A673 (cell line): ENCODE measurements at regions not wholly inside any gene's neighbourhood (a gene's known extent, or its start where the extent isn't known, plus 50 kb on each side); places are given as distances from the start of the nearest gene placed in this dataset.

Experiments
- BruUV-seq: library from RNA; stranded (reverse); fragments of 400-500 nt; replicated peaks from 2 replicates; lab custom pipeline; 2021; lab: Mats Ljungman, UMichigan
- CTCF ChIA-PET: fragments of 300-600 bp; sonication (Branson Sonifier 250); formaldehyde crosslinking; loops from one replicate; lab custom pipeline; 2022; ENCODE audit warnings: antibody characterized with exemption; lab: Charles Lee
- POLR2A ChIA-PET: fragments of 300-600 bp; sonication (Branson Sonifier 250); formaldehyde crosslinking; loops from one replicate; lab custom pipeline; 2022; ENCODE audit warnings: antibody characterized with exemption; ENCODE audit not compliant: low non-redundant PET; lab: Charles Lee
- DNase-seq: peaks from one replicate; pipeline ENCODE4 v3.0.0-alpha.2; 2015; ENCODE audit warnings: low spot score
- H3K27ac ChIP-seq: fragments of 200-600 bp; sonication (generic); 2 replicates; pipeline ENCODE4 v1.5.1; 2016; ENCODE audit warnings: mixed run types, low read depth, mild to moderate bottlenecking, mixed read lengths, antibody characterized with exemption, low read length; ENCODE audit not compliant: poor library complexity, severe bottlenecking
- H3K27me3 ChIP-seq: fragments of 200-600 bp; sonication (generic); replicated peaks from 2 replicates; pipeline ENCODE4 v1.6.1; 2017; ENCODE audit warnings: mixed run types, low read depth, mild to moderate bottlenecking, mixed read lengths, antibody characterized with exemption, low read length; ENCODE audit not compliant: insufficient read depth, poor library complexity
- H3K36me3 ChIP-seq: fragments of 200-600 bp; sonication (generic); 2 replicates; pipeline ENCODE4 v1.6.1; 2016; ENCODE audit warnings: mixed run types, mild to moderate bottlenecking, mixed read lengths, antibody characterized with exemption, low read length; ENCODE audit not compliant: insufficient read depth, poor library complexity, severe bottlenecking
- H3K4me1 ChIP-seq: fragments of 200-600 bp; sonication (generic); 2 replicates; pipeline ENCODE4 v1.6.1; 2017; ENCODE audit warnings: mixed run types, mild to moderate bottlenecking, mixed read lengths, antibody characterized with exemption, low read length; ENCODE audit not compliant: insufficient read depth, poor library complexity, severe bottlenecking
- H3K4me3 ChIP-seq: fragments of 200-600 bp; sonication (generic); 2 replicates; pipeline ENCODE4 v1.5.1; 2016; ENCODE audit warnings: low read depth, mixed run types, mild to moderate bottlenecking, mixed read lengths, low read length; ENCODE audit not compliant: poor library complexity, severe bottlenecking
- H3K9me3 ChIP-seq: fragments of 200-600 bp; sonication (generic); 2 replicates; pipeline ENCODE4 v1.6.1; 2016; ENCODE audit warnings: mixed run types, low read depth, mild to moderate bottlenecking, mixed read lengths, antibody characterized with exemption, low read length; ENCODE audit not compliant: poor library complexity, severe bottlenecking
- EZH2 ChIP-seq: fragments of 200-600 bp; sonication (generic); IDR thresholded peaks from 2 replicates; pipeline ENCODE4 v1.6.1; 2017; ENCODE audit warnings: borderline replicate concordance, low read depth, mild to moderate bottlenecking, mixed read lengths, antibody characterized with exemption, low read length; ENCODE audit not compliant: poor library complexity, severe bottlenecking
- intact Hi-C: fragments of 100-400 bp; cut with micrococcal nuclease; formaldehyde crosslinking; loops from one replicate; pipeline ENCODE4 v1.10.0; 2022; ENCODE audit not compliant: unreplicated experiment
- TF ChIP-seq, protein P1 (sequence below): fragments of 300-800, 200-600 bp; sonication (generic); conservative IDR thresholded peaks from 2 replicates; pipeline ENCODE4 v1.5.1; 2017; ENCODE audit warnings: low read depth, mild to moderate bottlenecking, antibody characterized with exemption, low read length, moderate library complexity, mixed read lengths

DNA sequence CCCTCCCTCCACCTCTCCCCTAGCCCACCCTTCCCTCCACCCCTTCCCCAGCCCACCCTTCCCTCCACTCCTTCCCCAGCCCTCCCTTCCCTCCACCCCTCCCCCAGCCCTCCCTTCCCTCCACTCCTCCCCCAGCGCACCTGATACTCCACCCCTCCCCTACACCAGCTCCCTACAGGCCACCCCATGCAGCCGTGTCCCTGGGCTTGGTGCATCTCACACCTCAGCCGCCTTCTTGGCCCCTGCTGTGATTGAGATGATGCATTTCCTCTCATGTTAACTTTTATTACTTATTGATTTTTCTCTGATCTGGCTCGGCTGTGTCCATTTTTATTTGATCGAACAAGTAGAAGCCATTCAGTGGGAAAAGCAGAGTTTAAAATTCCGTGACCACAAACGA, 243.8 kb downstream of the MATN1 start:
- BruUV-seq = no TSS peak
- Histone ChIP-seq H3K4me3 (no peak overlapping the region), H3K27me3 (no peaks in the 10 kb centered on the region), H3K4me1 (no peaks in the 10 kb centered on the region), H3K27ac (no peak overlapping the region), H3K9me3 (peaks cover 23% of the 10 kb centered on the region), H3K36me3 (no peaks in the 10 kb centered on the region)
- no peak for DNase-seq
- POLR2A ChIA-PET = no interaction called here
- intact Hi-C loops = no loop called here
- CTCF ChIA-PET = no interaction called here
- no peak for TF ChIP-seq EZH2
- TF ChIP-seq, protein P1, sequence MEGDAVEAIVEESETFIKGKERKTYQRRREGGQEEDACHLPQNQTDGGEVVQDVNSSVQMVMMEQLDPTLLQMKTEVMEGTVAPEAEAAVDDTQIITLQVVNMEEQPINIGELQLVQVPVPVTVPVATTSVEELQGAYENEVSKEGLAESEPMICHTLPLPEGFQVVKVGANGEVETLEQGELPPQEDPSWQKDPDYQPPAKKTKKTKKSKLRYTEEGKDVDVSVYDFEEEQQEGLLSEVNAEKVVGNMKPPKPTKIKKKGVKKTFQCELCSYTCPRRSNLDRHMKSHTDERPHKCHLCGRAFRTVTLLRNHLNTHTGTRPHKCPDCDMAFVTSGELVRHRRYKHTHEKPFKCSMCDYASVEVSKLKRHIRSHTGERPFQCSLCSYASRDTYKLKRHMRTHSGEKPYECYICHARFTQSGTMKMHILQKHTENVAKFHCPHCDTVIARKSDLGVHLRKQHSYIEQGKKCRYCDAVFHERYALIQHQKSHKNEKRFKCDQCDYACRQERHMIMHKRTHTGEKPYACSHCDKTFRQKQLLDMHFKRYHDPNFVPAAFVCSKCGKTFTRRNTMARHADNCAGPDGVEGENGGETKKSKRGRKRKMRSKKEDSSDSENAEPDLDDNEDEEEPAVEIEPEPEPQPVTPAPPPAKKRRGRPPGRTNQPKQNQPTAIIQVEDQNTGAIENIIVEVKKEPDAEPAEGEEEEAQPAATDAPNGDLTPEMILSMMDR = no peak

DNA sequence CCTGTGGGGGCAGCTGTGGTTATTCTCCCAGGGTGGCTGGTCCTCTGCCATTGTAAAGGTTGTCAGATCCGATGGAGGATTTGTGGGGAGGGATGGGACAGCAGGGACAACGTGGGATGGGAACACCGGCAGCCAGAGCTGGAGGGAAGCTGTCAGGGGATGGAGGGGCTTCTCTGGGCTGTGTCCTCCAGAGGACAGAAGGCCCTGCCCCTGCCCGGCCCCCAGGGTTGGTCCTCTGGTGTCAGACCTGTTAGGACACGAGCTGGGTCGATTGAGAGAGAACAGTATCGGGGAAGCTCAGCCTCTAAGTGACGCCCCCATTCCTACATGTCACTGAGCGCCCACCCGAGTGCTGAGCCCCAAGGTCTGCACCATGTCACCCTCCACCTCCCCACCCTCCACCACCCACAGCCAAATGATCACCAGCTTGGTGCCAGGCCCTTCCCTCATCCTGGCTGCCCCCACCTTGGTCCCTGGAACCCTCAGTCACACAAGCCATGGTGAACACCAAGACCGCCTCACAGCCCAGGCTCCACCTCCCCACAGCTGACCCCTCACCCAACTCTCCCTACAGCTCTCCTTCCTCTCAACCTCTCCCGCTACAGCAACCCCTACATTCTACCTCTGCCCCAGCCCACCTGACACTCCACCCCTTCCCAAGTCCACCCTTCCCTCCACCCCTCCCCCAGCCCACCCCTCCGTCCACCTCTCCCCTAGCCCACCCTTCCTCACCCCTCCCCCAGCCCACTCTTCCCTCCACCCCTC, 244.4 kb downstream of the MATN1 start:
- no TSS peak for BruUV-seq

DNA sequence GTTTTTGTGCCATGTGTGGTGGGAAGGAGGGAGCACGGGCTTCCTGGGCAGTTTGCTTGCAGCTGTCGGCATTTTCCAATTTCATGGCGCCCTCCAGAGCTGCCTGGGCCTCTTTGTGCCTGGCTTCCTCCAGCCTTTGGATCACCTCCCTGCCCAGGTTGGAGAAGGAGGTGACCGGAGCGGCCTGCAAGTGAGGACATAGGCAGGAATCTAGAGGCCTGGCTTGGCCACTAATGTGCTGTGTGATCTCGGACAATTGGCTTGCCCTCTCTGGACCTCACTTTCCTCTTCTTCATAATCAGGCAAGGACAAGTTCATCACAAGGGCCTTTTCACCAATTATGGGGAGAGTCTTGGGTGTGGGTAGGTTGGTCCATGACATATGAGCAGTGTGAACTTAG, 245.1 kb downstream of the MATN1 start:
- H3K4me3 ChIP-seq = no peak overlapping the region
- CTCF ChIA-PET = no interaction called here
- POLR2A ChIA-PET = no interaction called here
- H3K4me1 ChIP-seq = no peaks in the 10 kb centered on the region
- TF ChIP-seq, protein P1 = no peak
- TF ChIP-seq EZH2 = no peak
- DNase-seq = no peak
- BruUV-seq = no TSS peak
- H3K36me3 ChIP-seq = no peaks in the 10 kb centered on the region
- intact Hi-C loops = no loop called here
- no peaks in the 10 kb centered on the region for H3K27me3 ChIP-seq
- H3K27ac ChIP-seq = no peak overlapping the region
- peaks cover 23% of the 10 kb centered on the region for H3K9me3 ChIP-seq

More for the DNA sequence above, 244.4 kb downstream of the MATN1 start:
- CTCF ChIA-PET = no interaction called here
- no peak overlapping the region for H3K4me3 ChIP-seq
- no peak overlapping the region for H3K27ac ChIP-seq
- H3K9me3 ChIP-seq = peaks cover 23% of the 10 kb centered on the region
- POLR2A ChIA-PET = no interaction called here
- intact Hi-C loops = no loop called here
- no peak for DNase-seq
- H3K27me3 ChIP-seq = no peaks in the 10 kb centered on the region
- TF ChIP-seq EZH2 = no peak
- TF ChIP-seq, protein P1 = no peak
- no peaks in the 10 kb centered on the region for H3K4me1 ChIP-seq
- H3K36me3 ChIP-seq = no peaks in the 10 kb centered on the region
